GM18526 (cell line): ENCODE measurements at regions not wholly inside any gene's neighbourhood (a gene's known extent, or its start where the extent isn't known, plus 50 kb on each side); places are given as distances from the start of the nearest gene placed in this dataset.

Experiments
- POLR2A ChIP-seq: IDR thresholded peaks from 3 replicates; pipeline ENCODE4 v1.6.1; 2011; ENCODE audit not compliant: insufficient read length; ENCODE audit errors: extremely low read depth

DNA sequence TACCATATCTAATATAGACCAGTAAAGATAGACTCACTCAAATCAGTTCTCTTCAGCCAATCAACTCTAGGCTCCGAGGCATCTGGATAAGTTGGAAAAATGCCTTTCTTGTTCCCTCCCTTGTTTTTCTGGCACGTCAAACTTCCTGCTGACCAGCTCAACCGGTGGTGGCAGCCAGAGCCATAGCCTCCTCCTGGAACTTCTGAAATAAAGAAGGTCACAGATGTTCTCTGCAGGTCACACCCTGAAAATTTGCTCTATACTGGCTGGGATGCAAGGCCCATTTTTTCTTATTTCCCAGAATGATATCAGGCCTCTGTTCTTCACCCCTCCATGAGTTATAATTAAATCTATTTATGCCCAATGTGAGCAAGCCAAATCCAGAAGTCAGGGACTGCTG, 81.9 kb downstream of the BMP4 start:
- TF ChIP-seq POLR2A, result no peak

DNA sequence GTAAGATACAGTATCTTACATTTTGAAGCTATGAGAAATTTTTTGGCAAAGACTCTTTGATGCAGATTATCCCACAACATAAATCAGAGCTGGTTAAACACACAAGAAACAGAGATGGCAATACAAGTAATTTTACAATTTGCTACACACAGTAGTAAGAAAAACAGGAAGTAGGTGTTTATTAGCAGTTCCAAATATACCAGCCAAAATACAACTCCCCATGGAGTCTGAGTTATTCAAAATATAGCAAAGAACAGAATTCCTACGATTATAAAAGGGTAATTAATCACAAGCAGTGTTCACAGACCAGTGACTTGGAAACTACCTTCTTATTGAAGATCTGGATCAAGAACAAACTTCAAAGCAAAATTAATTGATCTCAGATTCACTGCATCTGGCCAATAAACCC, 83.9 kb downstream of the BMP4 start:
- TF ChIP-seq POLR2A, result no peak

DNA sequence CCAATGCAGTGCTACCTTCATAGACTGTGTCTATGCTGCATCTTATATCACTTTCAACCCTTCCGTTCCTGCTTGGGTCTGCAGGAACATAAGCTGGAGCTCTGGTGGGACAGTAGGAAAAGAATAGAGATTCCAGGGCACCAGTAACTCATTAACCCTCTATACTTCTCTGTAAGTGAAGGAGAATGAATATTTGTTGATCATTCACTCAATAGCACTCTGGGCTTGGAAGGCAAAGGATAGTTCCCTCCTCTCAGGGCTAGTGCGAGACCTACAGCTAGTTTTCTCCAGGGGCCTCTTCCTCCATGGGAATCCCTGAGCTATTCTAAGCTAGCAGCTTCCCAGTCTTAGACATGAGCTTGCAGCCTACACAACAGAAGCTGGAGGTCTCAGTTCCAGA, 84.7 kb downstream of the BMP4 start:
- TF ChIP-seq POLR2A, result no peak

DNA sequence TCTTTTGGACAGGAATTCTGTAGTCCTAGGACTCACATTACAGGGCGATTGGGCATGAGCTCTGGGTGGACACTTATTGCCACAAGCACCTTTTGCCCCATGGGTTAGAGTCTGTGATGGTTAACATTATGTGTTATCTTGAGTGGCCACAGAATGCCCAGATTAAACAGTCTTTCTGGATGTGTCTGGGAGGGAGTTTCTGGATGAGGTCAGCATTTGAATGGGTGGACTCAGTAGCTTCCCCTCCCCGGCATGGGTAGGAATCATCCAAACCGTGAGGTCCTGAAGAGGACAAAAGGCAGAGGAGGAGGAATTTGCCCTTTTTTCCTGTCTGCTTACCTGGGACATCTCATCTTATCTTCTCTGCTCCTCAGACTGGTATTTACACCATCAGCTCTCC, 85.6 kb downstream of the BMP4 start:
- TF ChIP-seq POLR2A, result no peak

DNA sequence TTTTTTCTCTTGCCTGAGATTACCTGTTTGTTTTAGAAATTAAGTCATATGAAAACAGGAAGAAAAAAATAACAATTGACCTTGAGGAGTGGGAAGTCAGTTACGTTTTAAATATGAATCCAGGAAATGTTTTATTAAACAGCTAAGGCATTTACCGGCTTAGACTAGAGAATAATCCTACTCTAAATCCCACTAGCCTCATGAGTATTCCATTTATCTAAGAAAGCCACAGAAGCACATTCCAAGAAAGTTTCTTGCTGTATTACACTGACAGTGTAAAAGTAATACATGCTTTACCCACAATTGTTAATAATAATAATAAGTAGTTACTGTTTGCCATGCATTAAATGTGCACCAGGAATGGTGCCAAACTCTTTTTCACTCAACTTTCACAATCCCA, 90.9 kb downstream of the BMP4 start:
- no peak for TF ChIP-seq POLR2A

DNA sequence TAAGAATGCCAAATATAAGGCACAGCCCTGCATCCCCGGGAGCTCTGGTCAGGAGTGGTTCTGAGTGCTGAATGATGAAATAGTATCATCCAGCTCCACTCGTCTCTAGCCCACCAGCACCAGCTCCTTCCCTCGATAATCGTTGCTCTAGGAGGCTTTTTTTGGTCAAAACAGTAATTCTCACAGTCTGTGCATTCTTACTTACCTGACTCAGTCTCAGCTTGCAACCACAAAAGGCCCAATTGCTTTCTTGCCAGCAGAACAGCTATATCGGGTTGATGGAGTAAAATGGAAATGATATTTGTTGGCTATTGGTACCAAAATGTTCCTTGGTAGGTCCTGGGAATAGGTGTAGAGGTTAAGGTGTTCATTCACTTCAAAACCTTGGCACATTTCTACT, 94.8 kb downstream of the BMP4 start:
- TF ChIP-seq POLR2A, result no peak

DNA sequence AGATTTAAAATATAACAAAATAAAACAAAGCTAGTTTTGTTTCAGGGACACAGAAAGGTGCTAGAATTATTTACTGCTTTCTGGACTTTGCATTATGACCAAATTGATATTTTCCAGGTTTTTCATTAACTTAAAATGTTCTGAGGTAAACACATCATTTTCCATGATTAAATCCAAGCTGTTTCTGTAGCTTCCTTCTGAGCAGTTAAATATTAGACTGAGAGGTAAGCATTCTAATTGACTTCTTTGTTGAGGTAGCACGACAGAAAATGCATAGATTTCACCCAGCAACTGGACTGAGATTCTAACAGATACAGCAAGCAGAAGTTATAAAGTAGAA, 98.3 kb downstream of the BMP4 start:
- no peak for TF ChIP-seq POLR2A

DNA sequence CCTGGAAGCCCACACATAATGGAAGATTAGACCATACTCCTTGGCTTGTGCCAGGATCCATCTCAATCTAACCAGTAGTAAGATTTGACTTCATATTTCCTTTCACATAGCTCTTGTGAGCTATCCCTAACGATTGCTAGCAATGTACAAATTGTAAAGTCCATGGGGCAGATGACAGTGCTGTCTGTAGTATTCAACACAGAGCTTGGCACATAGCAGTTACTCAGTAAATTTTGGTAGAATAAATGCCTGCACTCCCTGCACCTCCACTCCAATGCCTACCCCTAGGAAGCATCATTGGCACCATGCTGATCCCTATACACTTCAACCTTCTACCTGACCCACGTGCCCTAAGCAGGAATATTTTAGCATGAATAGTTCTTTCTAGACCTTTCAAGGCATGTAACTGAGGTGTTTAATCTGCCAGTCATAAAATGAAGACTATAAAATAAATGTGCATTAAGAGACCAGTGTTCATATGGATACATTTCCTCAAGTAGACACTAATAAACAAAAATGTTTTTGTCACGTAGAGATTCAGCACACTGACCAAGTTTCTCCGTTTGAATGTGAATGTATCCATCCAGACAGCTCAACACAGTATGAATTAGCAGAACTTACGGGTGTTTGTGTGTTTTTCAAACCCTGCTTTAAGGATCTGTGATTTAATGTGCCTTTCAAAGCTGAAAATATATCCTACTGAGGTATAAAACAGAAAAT, 98.8 kb downstream of the BMP4 start:
- no peak for TF ChIP-seq POLR2A

DNA sequence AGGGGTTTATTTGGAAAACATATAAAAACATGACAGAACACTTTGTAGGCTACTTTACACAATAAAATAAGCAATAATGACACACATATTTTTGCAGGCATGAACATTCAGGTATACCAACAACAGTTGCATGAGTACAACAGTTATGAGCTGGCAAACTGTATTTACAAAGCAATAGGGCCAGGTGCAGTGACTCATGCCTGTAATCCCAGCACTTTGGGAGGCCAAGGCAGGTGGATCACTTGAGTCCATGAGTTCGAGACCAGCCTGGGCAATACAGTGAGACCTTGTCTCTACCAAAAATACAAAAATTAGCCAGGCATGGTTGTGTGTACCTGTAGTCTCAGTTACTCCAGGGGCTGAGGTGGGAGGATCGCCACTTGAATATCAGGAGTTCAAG, 101.1 kb downstream of the BMP4 start:
- no peak for TF ChIP-seq POLR2A

DNA sequence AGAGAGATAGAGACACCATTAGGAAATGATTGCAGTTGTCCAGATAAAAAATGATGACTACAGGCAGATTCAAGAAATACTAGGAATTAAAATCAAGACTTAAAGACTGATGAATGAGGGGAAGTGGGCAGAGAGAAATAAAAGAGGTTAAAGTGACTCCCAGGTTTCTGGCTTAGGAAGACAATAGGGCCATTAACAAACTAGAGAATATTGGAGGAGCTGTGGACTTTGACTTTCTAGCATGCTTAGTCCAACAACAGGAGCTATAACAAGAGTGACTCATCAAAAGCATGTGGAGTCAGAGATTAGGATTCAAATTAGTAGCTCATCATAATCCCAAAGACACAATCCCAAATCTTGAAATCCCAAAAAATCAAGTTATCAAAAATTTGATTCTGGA, 101.5 kb downstream of the BMP4 start:
- no peak for TF ChIP-seq POLR2A

DNA sequence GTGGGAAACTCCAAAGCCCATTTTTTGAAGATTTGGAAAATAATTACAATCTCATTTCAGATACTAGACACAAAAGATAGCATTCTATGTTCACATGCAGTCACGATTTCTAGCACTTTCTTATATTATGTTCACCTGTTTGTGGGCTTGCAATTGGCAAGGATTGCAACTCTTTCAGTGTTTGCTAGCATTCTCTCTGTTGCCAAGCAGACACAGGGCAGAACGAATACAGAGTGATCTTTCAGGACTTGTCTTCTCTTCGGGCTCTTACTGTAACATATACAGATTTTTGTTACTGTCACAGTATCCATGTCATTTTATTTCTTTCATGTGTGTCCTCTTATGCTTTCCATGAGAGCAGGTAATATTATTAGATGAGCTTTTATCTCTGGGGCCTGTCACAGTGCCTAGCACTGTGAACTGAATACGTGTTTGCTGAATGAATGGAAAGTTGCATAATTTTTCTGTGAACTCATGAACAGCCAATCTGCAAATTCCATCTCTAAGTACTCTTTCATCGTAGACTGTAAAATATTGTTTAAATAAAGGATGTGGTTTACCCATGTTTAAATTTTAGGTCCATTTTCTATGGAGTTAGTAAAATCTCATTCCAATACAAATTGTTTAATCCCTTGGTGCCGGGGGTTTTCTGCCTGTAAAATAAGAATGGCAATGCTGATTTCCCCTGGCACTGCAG, 105.1 kb downstream of the BMP4 start:
- TF ChIP-seq POLR2A, result no peak

DNA sequence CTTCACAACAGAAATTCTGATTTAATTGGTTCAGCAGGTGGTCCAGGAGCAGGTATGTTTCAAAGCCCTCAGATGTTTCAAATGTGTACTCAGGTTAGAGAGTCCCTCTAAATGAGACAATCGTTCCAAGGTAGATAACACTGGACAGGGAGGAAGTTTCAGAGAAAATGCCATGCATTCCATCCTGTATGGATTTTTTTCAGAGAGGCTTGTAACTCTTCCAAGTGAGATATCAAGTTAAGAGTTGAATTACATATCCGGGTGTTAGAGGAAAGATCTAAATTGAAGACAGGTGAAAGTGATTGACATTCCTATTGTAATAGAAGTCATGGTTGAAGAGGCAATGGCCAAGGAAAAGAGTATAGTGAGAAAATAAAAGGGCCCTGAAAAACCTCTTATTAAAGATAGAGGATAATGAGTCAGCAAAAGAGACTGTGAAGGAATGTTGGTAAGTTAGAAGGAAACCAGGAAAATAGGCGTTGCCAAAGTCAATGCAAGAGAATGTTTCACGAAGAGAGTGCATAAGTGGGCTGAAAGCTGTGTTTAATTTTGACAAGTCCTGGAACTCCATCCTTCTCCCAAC, 105.8 kb downstream of the BMP4 start:
- no peak for TF ChIP-seq POLR2A

DNA sequence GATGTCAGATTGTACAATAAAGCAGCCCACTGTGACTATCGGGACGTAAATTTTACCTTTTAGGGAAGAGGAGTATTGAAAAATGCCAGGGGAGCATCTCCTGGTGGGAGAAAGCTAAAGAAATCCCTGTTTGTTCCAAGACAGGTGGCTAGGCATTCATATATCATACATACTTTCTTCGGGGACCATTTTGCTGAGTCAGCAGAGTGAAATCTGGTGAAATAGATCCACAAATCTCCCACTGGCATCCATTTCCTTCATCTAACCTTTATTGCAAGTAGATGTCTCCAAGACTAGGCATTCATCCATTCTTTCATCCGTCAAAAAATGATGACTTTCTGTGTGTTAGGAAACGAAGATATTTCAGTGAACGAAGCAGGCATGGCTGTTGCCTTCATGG, 107.1 kb downstream of the BMP4 start:
- TF ChIP-seq POLR2A, result no peak

DNA sequence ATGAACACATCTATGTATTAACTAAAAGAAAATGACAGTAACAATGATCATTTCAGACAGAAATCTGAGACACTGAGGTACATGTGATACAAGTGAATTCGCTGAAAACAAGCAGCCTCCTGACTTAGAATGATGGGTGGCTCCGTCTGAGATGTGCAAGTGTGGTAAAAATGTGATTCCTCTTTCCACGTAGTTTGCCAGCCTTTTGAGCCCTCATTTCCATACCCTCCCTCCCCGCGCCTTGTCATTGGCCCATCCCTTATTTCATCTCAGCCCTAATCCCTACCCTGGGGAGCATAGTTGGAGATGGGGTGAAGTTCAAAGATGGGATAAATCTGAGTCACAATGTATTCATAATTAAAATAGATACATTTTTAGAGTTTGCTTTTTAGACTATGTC, 107.8 kb downstream of the BMP4 start:
- TF ChIP-seq POLR2A, result no peak

DNA sequence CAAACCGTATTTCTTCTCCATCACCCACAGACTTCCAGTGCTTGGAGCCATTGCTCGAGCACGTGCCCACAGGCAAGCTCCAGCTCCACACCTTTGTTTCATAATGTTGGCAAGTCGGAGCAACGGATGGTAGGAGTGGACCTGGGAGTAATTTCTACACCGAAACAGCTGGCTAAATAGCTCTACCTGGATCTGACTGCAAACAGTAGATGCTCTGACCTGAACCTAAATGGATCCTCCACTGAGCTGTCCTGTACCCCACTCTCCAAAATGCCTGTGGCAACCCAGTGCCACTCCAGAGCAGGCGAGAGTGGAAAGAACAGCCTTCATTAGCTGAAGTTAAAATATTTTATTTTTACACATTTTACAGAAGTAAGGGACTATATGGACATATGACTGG, 108.7 kb downstream of the BMP4 start:
- no peak for TF ChIP-seq POLR2A

DNA sequence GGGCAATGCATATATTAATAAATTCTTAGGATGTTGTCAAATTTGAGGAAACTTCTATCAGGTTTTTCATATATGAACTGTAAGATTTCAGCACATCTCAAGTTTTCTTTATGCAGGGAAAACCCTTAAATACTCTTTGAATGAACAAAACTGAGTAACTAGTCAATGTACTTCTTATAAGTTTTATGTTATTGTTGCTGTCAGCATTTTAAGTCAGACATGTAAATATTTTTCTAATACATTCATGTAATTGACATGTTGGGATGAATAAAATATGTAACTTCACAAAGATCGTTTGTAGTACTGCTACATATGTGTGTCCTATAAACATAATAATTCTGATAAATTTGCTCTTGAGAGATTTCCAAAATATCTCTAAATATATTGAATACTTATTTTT, 109.6 kb downstream of the BMP4 start:
- TF ChIP-seq POLR2A, result no peak
